Astrocyte (in vitro differentiated cells and primary cell): ENCODE measurements at regions not wholly inside any gene's neighbourhood (a gene's known extent, or its start where the extent isn't known, plus 50 kb on each side); places are given as distances from the start of the nearest gene placed in this dataset.

ENCODE experiments used
- EZH2 ChIP-seq: IDR thresholded peaks from 2 replicates; pipeline ENCODE4 v1.6.1; 2012; ENCODE audit warnings: mild to moderate bottlenecking, low read length, inconsistent platforms; ENCODE audit not compliant: insufficient read depth
- TF ChIP-seq, protein P1 (sequence below): IDR thresholded peaks from 2 replicates; pipeline ENCODE4 v1.5.1; 2011; ENCODE audit warnings: low read depth, mild to moderate bottlenecking, inconsistent platforms, low read length, moderate library complexity; ENCODE audit not compliant: insufficient read depth

DNA sequence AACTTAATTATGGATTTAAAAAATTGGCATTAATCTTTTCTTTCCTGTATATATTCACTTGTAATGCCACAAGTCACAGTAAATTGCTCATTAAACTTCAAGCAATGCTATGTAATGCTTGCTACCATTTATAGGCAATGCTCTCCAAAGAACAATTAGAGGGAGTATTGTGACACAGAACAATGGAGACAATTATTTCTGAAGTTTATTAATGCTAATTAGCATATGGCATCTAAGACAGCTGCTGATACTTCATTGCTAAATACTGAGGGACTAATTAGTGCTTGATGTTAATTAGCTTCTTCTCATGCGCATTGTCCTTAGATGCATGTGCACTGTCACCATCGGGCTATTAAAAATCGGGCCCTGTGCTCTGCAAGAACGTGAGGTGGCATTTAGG, 1012.8 kb downstream of the SOCS6 start:
- TF ChIP-seq, protein P1, sequence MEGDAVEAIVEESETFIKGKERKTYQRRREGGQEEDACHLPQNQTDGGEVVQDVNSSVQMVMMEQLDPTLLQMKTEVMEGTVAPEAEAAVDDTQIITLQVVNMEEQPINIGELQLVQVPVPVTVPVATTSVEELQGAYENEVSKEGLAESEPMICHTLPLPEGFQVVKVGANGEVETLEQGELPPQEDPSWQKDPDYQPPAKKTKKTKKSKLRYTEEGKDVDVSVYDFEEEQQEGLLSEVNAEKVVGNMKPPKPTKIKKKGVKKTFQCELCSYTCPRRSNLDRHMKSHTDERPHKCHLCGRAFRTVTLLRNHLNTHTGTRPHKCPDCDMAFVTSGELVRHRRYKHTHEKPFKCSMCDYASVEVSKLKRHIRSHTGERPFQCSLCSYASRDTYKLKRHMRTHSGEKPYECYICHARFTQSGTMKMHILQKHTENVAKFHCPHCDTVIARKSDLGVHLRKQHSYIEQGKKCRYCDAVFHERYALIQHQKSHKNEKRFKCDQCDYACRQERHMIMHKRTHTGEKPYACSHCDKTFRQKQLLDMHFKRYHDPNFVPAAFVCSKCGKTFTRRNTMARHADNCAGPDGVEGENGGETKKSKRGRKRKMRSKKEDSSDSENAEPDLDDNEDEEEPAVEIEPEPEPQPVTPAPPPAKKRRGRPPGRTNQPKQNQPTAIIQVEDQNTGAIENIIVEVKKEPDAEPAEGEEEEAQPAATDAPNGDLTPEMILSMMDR, result no peak
- no peak for TF ChIP-seq EZH2
